ENCODE measurements at regions not wholly inside any gene's neighbourhood (a gene's known extent, or its start where the extent isn't known, plus 50 kb on each side); places are given as distances from the start of the nearest gene placed in this dataset.
"Not testable (repeated sequence)": the region's sequence is repeated elsewhere in the genome, so short reads cannot be mapped to it uniquely, and the experiment has no call there.

GRCh38 chr4:34323549-34324320 is 1920.6 kb downstream of the ARAP2 start:
- no peaks in the 10 kb centered on the region for H3K4me1 Mint-ChIP-seq (ENCODE audit: insufficient read depth, unreplicated experiment)
- no peak overlapping the region for H3K4me3 Mint-ChIP-seq (ENCODE audit: unreplicated experiment)
- H3K9me3 Mint-ChIP-seq (ENCODE audit: unreplicated experiment), result no peaks in the 10 kb centered on the region
- no peak for DNase-seq (ENCODE audit: unreplicated experiment)
- no peak overlapping the region for H3K27ac Mint-ChIP-seq (ENCODE audit: low read depth, unreplicated experiment)
- ChIA-PET CTCF (interaction anchor here (1.7 to 2.0 kb wide), 2 partner anchors 15 to 20 kb away, joined by 5 to 8 read pairs; no protein-coding TSS in a partner anchor), POLR2A (interaction anchor here (0.6 kb wide), 1 partner anchor 814 kb away, joined by 3 read pairs; no protein-coding TSS in a partner anchor)
- intact Hi-C loops (cut with micrococcal nuclease), result no loop called here
- H3K36me3 Mint-ChIP-seq (ENCODE audit: insufficient read depth, unreplicated experiment), result no peaks in the 10 kb centered on the region
- TF ChIP-seq, protein P1, sequence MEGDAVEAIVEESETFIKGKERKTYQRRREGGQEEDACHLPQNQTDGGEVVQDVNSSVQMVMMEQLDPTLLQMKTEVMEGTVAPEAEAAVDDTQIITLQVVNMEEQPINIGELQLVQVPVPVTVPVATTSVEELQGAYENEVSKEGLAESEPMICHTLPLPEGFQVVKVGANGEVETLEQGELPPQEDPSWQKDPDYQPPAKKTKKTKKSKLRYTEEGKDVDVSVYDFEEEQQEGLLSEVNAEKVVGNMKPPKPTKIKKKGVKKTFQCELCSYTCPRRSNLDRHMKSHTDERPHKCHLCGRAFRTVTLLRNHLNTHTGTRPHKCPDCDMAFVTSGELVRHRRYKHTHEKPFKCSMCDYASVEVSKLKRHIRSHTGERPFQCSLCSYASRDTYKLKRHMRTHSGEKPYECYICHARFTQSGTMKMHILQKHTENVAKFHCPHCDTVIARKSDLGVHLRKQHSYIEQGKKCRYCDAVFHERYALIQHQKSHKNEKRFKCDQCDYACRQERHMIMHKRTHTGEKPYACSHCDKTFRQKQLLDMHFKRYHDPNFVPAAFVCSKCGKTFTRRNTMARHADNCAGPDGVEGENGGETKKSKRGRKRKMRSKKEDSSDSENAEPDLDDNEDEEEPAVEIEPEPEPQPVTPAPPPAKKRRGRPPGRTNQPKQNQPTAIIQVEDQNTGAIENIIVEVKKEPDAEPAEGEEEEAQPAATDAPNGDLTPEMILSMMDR (IDR thresholded peaks at IDR 0.05; ENCODE audit: unreplicated experiment), result no peak
- H3K27me3 Mint-ChIP-seq (ENCODE audit: insufficient read depth, unreplicated experiment), result no peaks in the 10 kb centered on the region
- BruUV-seq (replicated peaks), result no TSS peak

GRCh38 chr4:34328939-34329338 is 1915.4 kb downstream of the ARAP2 start:
- no peak for DNase-seq (ENCODE audit: unreplicated experiment)
- Mint-ChIP-seq H3K27me3 (ENCODE audit: insufficient read depth, unreplicated experiment) (no peaks in the 10 kb centered on the region), H3K27ac (ENCODE audit: low read depth, unreplicated experiment) (no peak overlapping the region), H3K4me1 (ENCODE audit: insufficient read depth, unreplicated experiment) (no peaks in the 10 kb centered on the region), H3K36me3 (ENCODE audit: insufficient read depth, unreplicated experiment) (no peaks in the 10 kb centered on the region), H3K4me3 (ENCODE audit: unreplicated experiment) (no peak overlapping the region), H3K9me3 (ENCODE audit: unreplicated experiment) (no peaks in the 10 kb centered on the region)
- no TSS peak for BruUV-seq (replicated peaks)
- CTCF ChIA-PET, result no interaction called here
- TF ChIP-seq, protein P1 (IDR thresholded peaks at IDR 0.05; ENCODE audit: unreplicated experiment), result no peak
- POLR2A ChIA-PET, result interaction anchor here (0.7 kb wide), 1 partner anchor 457 kb away, joined by 3 read pairs; no protein-coding TSS in a partner anchor
- intact Hi-C loops (cut with micrococcal nuclease), result no loop called here

- H3K4me3 Mint-ChIP-seq (ENCODE audit: unreplicated experiment); DNase-seq (ENCODE audit: unreplicated experiment); H3K4me1 Mint-ChIP-seq (ENCODE audit: insufficient read depth, unreplicated experiment); CTCF ChIA-PET; H3K27me3 Mint-ChIP-seq (ENCODE audit: insufficient read depth, unreplicated experiment); H3K9me3 Mint-ChIP-seq (ENCODE audit: unreplicated experiment); BruUV-seq (replicated peaks); intact Hi-C loops (cut with micrococcal nuclease); POLR2A ChIA-PET; H3K27ac Mint-ChIP-seq (ENCODE audit: low read depth, unreplicated experiment); H3K36me3 Mint-ChIP-seq (ENCODE audit: insufficient read depth, unreplicated experiment): not testable (repeated sequence)
Measured at GRCh38 chr4:34335156-34335555, 1909.2 kb downstream of the ARAP2 start.

GRCh38 chr4:34335556-34335955 is 1908.8 kb downstream of the ARAP2 start:
- intact Hi-C loops (cut with micrococcal nuclease); POLR2A ChIA-PET; H3K4me3 Mint-ChIP-seq (ENCODE audit: unreplicated experiment); DNase-seq (ENCODE audit: unreplicated experiment); H3K4me1 Mint-ChIP-seq (ENCODE audit: insufficient read depth, unreplicated experiment); H3K27me3 Mint-ChIP-seq (ENCODE audit: insufficient read depth, unreplicated experiment); H3K36me3 Mint-ChIP-seq (ENCODE audit: insufficient read depth, unreplicated experiment); H3K9me3 Mint-ChIP-seq (ENCODE audit: unreplicated experiment); H3K27ac Mint-ChIP-seq (ENCODE audit: low read depth, unreplicated experiment); BruUV-seq (replicated peaks); CTCF ChIA-PET: not testable (repeated sequence)

GRCh38 chr4:34362654-34363053 is 1881.7 kb downstream of the ARAP2 start:
- TF ChIP-seq, protein P1 (IDR thresholded peaks at IDR 0.05; ENCODE audit: unreplicated experiment), result no peak
- no peaks in the 10 kb centered on the region for H3K36me3 Mint-ChIP-seq (ENCODE audit: insufficient read depth, unreplicated experiment)
- ChIA-PET POLR2A (no interaction called here), CTCF (no interaction called here)
- intact Hi-C loops (cut with micrococcal nuclease), result no loop called here
- no peak overlapping the region for H3K27ac Mint-ChIP-seq (ENCODE audit: low read depth, unreplicated experiment)
- BruUV-seq (replicated peaks), result no TSS peak
- no peaks in the 10 kb centered on the region for H3K27me3 Mint-ChIP-seq (ENCODE audit: insufficient read depth, unreplicated experiment)
- H3K4me3 Mint-ChIP-seq (ENCODE audit: unreplicated experiment), result no peak overlapping the region
- no peak for DNase-seq (ENCODE audit: unreplicated experiment)
- no peaks in the 10 kb centered on the region for H3K4me1 Mint-ChIP-seq (ENCODE audit: insufficient read depth, unreplicated experiment)
- peaks cover 9% of the 10 kb centered on the region for H3K9me3 Mint-ChIP-seq (ENCODE audit: unreplicated experiment)

All from MCF 10A (cell line).